Liver (tissue), 3 donors: ENCODE measurements at regions not wholly inside any gene's neighbourhood (a gene's known extent, or its start where the extent isn't known, plus 50 kb on each side); places are given as distances from the start of the nearest gene placed in this dataset.

Experiments used
- ATF3 ChIP-seq: IDR thresholded peaks from 2 replicates; pipeline ENCODE4 v1.6.1; 2016; ENCODE audit warnings: antibody characterized with exemption
- CTCF ChIP-seq: fragments of 150-350 bp; IDR thresholded peaks from 2 replicates; pipeline ENCODE4 v1.5.1; 2017; ENCODE audit warnings: improper control_type of control experiment, low read depth, low read length; ENCODE audit not compliant: missing input control
- JUND ChIP-seq, 2 donors: IDR thresholded peaks; 2 replicates each; pipeline ENCODE4 v1.6.1; 2016; ENCODE audit warnings: antibody characterized with exemption in 2 of 2
- RAD21 ChIP-seq, 2 donors: IDR thresholded peaks; 2 replicates each; pipeline ENCODE4 v1.6.1; 2016; ENCODE audit warnings: antibody characterized with exemption in 2 of 2, mild to moderate bottlenecking in 2 of 2
- YY1 ChIP-seq: IDR thresholded peaks from 2 replicates; pipeline ENCODE4 v1.6.1; 2016; ENCODE audit warnings: antibody characterized with exemption, mild to moderate bottlenecking
- donor health status: healthy.
- donor health status: healthy.

GRCh38 chr20:10916312-10916711, 242.5 kb upstream of the JAG1 start:
- TF ChIP-seq CTCF (no peak), JUND (IDR thresholded peaks at IDR 0.05) (no peak), YY1 (no peak), ATF3 (no peak), RAD21 (IDR thresholded peaks at IDR 0.05) (no peak)
